ENCODE measurements at regions not wholly inside any gene's neighbourhood (a gene's known extent, or its start where the extent isn't known, plus 50 kb on each side); places are given as distances from the start of the nearest gene placed in this dataset.

DNA sequence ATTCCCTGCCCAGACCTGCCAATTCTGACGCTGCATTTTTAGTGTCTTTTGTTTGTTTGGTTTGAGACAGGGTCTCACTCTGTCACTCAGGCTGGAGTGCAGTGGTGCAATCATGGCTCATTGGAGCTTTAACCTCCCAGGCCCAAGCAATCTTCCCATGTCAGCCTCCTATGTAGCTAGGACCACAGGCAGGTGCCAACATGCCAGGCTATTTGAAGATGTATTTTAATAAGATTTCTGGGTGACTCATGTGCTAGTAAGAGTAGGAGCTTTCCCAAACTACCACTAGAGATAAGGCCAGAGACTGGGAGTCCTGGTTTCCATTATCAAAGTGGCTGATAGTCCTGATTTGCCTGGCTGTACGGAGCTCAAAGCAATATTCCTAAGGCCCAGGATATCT lies 693.3 kb downstream of the MED13L start:
- TF ChIP-seq, protein P1, sequence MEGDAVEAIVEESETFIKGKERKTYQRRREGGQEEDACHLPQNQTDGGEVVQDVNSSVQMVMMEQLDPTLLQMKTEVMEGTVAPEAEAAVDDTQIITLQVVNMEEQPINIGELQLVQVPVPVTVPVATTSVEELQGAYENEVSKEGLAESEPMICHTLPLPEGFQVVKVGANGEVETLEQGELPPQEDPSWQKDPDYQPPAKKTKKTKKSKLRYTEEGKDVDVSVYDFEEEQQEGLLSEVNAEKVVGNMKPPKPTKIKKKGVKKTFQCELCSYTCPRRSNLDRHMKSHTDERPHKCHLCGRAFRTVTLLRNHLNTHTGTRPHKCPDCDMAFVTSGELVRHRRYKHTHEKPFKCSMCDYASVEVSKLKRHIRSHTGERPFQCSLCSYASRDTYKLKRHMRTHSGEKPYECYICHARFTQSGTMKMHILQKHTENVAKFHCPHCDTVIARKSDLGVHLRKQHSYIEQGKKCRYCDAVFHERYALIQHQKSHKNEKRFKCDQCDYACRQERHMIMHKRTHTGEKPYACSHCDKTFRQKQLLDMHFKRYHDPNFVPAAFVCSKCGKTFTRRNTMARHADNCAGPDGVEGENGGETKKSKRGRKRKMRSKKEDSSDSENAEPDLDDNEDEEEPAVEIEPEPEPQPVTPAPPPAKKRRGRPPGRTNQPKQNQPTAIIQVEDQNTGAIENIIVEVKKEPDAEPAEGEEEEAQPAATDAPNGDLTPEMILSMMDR (conservative IDR thresholded peaks at IDR 0.05) = no peak
- TF ChIP-seq ZFX (IDR thresholded peaks at IDR 0.05) = no peak

Measured in C4-2B (cell line).